M059J (cell line): ENCODE measurements at regions not wholly inside any gene's neighbourhood (a gene's known extent, or its start where the extent isn't known, plus 50 kb on each side); places are given as distances from the start of the nearest gene placed in this dataset.

ENCODE experiments used
- DNase-seq: peaks from one replicate; pipeline ENCODE4 v3.0.0-alpha.2; 2012; ENCODE audit warnings: low read depth

GRCh38 chr12:116483959-116484750 is 75.0 kb upstream of the MAP1LC3B2 start:
- no peak for DNase-seq

- DNase-seq: peak; percentile 16
Measured at GRCh38 chr12:116484807-116485206, 74.4 kb upstream of the MAP1LC3B2 start.

GRCh38 chr12:116489116-116489515 is 70.1 kb upstream of the MAP1LC3B2 start:
- no peak for DNase-seq

- no peak for DNase-seq
Measured at GRCh38 chr12:116490471-116490870, 68.7 kb upstream of the MAP1LC3B2 start.

GRCh38 chr12:116492703-116493324 is 66.4 kb upstream of the MAP1LC3B2 start:
- peak; percentile 77 for DNase-seq

- DNase-seq: peak; percentile 93
Measured at GRCh38 chr12:116495260-116495659, 63.9 kb upstream of the MAP1LC3B2 start.

- no peak for DNase-seq
Measured at GRCh38 chr12:116497051-116497591, 62.1 kb upstream of the MAP1LC3B2 start.

- no peak for DNase-seq
Measured at GRCh38 chr12:116498471-116498870, 60.7 kb upstream of the MAP1LC3B2 start.

GRCh38 chr12:116502141-116502725 is 56.9 kb upstream of the MAP1LC3B2 start:
- no peak for DNase-seq

- DNase-seq: no peak
Measured at GRCh38 chr12:116502989-116503496, 56.1 kb upstream of the MAP1LC3B2 start.

GRCh38 chr12:116504438-116504837 is 54.7 kb upstream of the MAP1LC3B2 start:
- DNase-seq: no peak

GRCh38 chr12:116506697-116507064 is 52.5 kb upstream of the MAP1LC3B2 start:
- DNase-seq: no peak

- DNase-seq: no peak
Measured at GRCh38 chr12:116508145-116509121, 50.7 kb upstream of the MAP1LC3B2 start.
